GM18519 (cell line): ENCODE measurements at regions not wholly inside any gene's neighbourhood (a gene's known extent, or its start where the extent isn't known, plus 50 kb on each side); places are given as distances from the start of the nearest gene placed in this dataset.

Source experiments
- ATAC-seq: cut with Tn5 transposase; IDR thresholded peaks from one replicate; pipeline ENCODE4 v1.9.1; 2021; ENCODE audit warnings: mild to moderate bottlenecking, moderate library complexity; ENCODE audit not compliant: unreplicated experiment, low FRiP score

DNA sequence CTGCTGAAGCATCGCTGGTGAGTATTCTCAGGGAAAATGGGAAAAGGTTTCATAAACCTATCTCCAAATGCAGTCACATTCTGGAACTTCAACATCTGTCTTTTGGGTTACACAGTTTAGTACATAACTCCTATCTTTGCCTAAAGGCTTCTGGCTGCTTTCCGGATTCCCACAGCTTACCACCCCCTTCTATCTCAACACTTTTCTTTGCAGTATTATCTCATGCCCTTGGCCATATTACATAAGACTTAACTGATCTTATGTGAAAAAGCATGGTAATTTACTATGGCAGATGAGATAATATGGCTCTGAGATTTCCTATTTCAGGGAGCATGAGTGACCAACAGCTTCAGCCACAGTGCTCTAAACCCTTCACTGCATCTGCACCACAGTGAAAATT, 369.3 kb upstream of the LINC00305 start:
- ATAC-seq = no peak

DNA sequence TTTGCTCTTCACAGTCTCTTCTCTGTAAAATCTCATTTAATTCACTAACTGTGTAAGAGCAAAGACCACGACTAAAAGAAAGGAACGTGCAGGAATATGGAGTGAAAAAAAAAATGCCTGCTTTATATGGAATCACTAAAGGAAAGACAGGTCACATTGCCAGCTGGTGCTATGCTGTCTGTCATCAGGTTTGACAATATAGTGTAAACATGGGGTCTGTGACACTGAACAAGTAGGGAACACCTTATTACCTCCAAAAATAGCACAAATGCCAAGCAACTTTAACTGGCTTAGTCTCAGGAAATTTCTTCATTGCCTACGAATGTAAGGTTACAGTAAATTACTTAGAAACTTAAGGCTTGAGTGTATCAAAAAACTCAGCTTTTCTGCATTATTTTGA, 364.5 kb upstream of the LINC00305 start:
- ATAC-seq = no peak

DNA sequence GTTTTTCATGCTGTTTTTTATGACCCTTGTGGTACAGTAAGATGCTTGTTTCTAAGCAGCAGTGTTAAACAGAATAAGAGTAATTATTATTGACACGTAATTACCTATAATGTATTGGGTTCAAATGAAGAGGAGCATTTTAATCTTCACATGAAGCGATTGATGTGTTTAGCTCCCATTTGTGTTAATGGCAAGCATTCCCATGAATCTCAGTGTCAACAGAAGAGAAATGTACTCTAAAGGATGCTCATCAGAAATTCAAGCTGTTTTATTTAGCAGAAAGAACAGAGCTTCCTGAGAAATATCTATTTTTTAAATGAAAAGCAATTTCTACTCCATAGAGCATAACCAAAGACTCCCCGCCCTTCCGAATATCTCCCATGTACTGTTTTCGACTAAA, 341.3 kb upstream of the LINC00305 start:
- no peak for ATAC-seq

DNA sequence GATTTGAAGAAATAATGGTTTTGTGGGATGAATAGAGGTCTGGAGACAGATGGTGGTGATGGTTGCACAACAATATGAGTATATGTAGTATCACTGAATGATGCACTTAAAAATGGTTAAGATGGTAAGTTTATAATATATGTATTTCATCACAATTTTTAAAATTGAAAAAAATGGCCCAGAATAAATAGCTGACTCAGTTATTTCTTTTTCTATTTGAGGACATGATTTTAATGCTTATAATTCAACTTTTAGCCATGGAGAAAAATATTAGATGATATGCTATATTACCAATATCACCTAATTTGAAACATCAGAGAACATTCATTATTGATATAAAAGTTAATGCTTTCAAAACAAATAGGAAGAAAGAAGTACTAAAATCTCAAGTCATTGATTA, 339.8 kb upstream of the LINC00305 start:
- ATAC-seq = no peak

DNA sequence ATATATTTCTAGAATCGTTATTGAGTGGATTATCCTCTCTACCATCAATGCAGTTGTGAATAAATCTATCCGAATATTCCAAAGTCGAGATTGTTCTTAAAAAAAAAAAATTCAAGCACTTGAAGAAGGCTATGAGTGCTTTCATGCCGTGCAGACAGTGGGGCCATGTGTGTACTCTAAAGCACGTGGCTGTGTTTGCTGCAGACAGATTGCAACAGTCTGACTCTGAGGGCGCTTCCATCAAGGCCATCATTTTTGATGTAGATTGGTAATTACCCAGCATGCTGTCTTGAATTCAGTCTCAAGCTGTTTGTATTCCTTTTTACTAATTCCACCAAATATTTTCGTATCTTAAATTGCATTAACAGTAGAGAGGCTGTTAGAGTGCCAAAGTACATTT, 325.9 kb upstream of the LINC00305 start:
- ATAC-seq = no peak

DNA sequence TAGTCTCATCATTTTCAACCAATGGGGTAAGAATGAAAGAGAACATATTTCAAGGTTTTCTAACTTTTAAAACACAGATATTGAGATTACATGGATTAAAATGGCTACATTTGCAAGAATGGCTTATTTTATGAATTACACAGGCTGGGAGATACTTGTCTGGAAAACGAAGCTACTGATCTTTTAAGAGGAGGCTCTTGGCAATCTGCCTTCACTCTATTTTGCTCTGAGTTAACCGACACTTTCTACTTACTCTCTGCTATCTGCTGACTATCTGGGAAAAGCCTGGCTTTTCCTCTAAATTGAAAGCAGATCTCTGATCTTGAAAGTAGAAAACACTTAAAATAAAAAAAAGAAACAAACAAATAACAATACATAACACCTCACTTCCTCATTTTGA, 325.4 kb upstream of the LINC00305 start:
- ATAC-seq = no peak

DNA sequence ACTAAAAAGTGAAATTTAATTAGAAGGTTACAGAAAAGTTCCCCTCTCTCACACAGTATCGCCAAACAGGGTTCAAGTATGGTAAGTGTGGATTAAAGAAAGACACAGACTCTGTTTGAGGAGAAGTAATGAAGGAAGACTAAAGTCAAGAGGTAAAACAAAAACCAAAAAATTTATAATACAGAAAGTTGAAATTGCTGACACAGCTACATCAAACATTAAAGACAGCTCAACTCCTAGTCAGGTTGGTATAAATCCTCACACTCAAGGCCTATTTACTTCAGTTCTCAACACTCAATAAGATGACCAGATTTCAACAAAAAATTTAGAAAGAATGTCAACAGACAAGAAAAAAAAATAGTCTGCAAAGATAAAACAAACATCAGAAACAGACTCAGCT, 300.5 kb upstream of the LINC00305 start:
- ATAC-seq = no peak

DNA sequence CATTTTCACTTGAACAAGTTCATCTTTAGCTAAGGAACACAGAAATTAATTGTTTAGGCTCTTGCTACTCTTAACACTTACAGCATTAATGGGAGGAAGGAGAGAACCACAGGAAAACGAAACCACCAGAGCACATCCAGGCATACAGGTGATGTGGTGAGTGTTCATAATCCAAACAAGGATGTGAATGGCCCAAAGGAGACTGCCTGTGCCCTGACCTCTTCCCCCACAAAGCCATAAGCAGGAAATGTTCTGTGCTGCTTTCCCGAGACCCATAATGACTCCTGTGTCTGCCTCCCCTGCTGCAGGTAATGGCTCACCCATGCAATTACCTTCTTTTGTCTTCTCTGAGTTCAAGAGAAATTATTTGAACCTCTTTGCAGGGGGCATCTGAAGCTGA, 295.9 kb upstream of the LINC00305 start:
- no peak for ATAC-seq

DNA sequence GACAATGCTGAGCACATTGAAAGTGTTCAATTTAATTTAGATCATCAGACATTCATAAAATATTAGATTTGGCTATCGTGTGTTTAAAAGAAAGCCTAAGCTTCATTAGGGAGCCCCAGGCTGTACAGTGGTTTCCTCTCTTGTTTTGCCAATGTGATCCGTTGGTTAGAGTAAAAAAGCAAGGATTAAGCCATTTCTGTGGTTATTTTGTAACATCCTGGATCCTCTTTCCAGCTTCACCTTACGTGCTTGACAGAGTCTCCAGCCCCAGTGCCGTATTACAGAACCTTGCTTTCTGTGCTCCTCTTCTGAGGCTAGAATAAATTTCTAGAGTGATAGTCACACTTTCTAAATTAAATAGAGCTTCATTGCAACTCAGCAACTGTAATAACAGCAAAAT, 289.3 kb upstream of the LINC00305 start:
- no peak for ATAC-seq

DNA sequence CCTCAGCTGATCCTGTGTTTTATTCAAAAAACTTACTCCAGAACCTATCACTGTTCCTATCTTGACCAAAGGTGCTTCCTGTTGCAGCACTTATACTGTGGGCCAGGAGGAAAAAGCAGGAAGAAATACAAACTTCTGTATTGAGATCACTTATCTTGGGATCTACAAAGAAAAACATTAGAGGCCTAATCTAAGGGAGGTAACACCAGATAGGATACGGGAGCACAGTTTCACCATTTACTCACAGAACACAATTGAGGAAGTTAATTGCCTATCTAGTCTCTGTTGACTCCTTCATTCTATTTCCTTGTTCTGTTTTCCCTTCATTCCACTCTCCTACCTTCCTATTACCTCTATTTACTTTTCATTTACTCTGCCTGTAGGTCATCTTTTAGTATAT, 287.2 kb upstream of the LINC00305 start:
- ATAC-seq = no peak

DNA sequence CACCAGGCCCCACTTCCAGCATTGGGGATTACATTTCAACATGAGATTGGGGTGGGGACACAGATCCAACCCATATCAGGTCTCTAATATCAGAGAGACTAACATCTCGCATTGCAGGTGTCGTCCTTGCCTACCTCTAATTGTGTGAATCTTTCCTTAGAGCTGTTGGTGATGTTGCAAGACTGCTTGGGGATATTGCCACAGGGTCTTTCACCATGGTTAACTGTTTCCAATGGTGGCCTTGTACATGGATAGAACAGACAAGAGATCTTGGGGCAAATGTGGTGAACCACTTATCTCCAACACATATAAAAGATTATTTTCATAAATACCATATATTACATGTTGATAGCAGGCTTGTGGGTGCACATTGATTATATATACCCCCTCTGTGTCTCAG, 270.3 kb upstream of the LINC00305 start:
- ATAC-seq = no peak

DNA sequence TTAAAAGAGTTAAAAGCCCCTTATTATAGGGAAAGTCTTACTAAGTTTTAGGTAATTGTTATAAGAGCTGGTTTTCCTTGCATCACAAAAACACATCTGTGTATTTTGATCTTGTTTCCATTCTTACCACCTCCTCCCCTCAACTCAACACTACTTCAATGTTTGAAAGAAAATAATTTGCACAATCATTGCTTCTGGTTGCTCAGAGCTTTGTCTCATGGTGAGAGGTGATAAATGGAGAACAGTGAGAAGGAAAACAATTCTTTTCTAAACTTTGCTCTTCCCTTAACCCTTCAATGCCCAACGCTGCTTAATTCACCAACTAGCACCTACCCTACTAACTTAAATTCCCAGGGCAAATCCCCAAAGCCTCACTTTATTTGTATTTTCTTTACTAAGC, 268.1 kb upstream of the LINC00305 start:
- ATAC-seq = no peak

DNA sequence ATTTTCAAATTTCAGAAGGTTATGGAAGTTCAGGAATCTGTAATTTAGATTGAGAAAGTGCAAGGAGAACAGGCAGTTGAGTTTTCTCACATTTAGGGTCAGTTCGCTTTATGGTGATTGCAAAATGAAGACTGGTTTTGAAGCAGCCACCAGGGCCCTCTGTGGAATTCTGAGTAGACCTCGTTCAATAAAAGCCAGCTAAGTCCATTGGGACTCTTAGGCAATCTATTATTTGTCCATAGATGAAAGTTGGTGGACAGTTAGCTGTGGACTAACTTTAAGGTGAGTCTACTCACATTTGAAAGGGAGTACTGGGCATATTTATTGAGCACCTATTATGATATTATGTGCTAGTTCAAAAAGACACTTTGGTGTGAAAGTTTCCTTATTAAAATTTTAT, 266.3 kb upstream of the LINC00305 start:
- no peak for ATAC-seq

DNA sequence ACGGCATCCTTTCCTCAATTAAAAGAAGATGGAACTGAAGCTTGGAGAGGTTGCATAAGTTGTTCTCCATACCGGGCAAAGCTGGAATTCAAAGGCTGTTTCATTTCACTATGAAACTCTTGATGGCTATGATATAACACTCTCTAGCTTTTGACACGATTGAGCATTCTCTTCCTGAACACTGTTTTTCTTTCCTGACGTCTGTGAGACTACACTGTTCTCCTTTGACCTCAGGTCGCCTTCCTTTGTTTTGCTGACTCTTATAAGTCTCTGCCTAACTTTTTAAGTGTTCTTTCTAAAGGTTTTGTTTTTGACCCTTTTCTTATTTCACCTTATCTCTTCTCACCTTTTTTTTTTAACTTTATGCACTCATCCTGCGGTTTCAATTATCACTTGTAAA, 261.8 kb upstream of the LINC00305 start:
- ATAC-seq = no peak

DNA sequence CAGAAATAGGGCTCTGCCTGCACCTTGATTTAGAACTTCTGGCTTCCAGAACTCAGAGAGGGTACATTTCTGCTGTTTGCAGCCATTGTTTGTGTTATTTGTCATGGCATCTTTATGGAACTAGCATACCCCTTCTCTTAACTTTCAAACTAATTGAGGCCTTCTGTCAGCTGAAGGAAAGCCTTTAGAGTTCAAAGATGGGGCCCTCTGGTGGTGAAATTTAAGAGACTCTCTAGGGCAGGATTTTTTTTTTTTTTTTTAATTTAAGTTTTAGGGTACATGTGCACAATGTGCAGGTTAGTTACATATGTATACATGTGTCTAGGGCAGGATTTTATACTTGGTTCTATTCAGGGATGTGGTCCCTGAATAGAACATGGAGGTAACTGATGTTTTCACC, 260.6 kb upstream of the LINC00305 start:
- ATAC-seq = peak; percentile 42

DNA sequence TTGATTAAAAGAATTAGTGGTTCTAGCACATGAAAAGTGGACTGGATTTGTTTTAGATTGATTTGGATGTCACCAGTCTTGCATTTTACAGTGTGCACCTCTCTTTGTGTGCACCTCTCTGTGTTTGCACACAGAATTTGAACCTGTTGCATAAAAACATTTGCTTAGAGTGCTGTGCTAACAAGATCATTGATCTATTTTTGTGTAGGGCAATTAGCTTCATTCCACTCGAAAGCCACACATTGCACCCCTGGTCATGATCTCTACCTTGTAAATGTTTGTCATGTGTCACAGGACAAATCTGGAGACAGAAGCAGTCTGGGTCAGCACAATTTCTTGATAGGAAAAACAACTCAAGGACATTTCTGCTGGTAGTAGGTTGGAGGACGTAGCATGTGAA, 258.7 kb upstream of the LINC00305 start:
- no peak for ATAC-seq

DNA sequence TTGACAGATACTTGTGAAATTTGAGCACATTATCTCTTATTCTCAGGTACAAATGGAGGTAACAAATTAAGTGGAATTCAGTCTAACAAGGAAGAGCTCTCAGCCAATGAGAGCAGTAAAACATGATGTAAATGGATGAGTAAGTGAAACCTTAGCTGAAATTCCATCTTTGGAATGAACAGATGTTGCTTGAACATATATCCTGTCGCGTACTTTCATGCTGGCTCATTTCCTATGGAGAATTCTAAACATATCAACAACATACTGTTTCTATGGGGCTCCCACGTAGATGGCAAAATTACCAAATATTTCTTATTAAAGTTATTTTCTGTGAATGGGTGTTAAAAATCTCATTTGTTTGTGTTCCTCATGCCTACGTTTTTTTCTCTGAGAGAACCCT, 256.3 kb upstream of the LINC00305 start:
- no peak for ATAC-seq

DNA sequence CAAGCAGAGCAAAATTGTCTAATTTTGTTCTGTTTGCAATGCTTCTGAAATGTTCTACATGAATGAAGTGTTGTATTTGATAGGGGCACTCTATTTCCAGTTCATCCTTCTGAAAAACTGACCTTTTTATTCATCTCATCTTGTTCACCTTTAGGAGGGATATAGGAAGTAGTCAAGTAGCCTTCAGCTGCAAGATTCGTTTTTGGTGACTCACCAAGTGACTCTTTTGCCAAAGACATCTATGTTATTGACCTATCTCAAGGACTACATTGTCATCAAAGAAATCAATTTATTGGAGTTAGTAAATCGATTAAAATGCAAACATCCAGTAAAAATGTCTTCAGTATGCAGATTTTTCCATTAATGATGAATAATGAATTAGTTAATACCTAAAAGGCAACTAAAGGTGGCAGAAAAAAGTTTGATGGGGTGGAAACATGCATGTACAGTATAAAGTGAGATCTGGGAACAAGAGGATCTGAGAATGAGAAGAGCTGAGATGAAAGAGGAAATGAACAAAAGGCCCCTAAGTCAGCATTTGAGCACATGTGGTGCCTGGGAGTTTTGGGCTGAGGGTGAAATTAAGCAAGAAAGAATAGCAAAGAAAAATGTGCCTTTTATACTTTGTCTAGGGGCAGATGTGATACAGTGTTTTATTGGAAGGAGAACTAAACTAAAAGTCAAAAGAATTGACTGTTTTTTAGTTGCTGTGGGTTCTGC, 255.1 kb upstream of the LINC00305 start:
- peak; percentile 76 for ATAC-seq

DNA sequence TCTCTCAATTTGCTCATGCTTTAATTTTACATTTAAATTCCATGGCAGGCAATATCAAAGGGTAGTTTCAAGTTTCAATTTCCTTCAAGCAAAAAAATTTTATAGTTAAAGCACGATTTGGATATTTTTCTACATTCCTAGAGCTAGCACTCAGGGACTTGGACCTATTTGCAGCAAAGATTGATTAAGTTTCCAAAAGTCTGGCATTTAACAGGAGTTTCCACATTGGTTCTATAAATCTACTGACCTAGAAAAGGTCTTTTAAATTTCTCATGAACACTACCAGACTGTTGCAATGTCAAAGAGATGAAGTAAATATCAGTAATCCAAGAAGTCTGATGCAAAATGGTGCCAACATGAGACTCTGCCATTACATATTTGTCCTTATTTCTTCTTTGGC, 253.7 kb upstream of the LINC00305 start:
- no peak for ATAC-seq

DNA sequence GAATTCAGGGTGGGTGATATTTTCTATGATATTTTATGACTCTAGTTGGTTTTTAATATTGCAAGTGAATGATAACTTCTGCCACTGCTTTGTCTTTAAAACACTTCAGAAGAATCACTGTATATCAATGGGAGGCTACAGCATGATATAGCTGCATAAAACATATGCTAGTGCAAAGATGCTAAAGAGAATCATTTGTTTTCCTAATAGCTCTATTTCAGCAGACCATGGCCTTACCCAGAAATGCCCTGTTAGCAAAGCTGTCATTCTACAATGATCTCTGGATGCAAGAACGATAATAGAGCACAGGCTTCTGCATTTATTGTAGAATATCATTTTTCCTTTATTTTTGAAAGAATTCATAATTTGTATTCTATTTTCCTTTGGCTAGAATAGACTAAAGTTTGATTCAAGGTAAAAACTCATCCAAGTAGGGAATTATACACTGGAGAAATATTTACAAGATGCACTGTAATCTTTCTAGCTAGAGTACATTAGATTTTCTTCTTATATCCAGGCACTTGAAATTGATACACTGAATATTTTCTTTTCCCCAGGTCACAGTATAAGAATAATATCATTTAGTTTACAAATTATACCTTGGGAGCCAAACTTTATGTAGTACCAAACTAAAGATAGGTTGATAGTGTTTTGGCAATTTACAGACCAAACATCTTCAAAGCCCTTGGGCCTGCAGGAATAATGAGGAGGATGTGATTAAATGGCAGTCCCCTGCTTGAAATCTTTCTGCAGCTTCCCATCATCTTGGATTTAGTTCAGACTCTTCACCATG, 252.6 kb upstream of the LINC00305 start:
- no peak for ATAC-seq

DNA sequence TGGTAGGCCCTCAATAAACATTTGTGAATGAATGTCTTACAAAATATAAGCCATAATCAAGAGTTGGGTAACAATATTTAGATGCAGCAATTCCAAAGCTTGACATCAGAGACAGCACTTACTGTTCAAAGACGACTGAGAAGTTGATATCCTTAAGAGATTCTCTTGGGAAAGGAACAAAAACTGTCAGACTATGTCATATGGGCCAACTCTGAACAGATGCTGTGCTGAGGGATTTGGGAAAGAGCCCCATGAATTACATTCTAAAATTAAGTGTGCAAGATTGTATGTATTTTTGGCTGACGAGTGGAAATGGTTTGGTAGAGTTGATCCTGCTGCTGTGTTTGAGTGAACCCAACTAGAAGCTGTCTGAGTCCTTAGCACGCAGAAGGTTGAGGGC, 250.7 kb upstream of the LINC00305 start:
- no peak for ATAC-seq

DNA sequence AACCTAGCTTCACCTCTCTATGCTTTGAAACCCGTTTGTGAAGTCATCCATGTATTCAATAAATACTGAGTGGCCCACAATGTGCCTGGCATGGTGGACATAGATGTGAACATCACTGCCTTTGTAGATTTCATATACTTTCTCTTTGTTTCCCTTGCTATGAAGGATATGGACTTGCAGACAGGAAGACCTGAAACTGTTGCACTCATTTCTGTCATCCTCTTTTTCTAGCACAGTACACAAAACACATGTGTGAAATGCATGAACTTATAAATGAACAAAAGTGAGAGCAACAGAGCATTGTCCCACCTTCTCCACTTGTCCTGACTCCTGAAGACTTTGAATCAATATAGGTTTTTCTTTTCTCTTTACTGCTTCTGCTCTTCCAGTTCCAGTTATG, 249.4 kb upstream of the LINC00305 start:
- peak; percentile 92 for ATAC-seq
